H1 (cell line): ENCODE measurements at regions not wholly inside any gene's neighbourhood (a gene's known extent, or its start where the extent isn't known, plus 50 kb on each side); places are given as distances from the start of the nearest gene placed in this dataset.

Experiments used
- CTCF ChIA-PET: fragments of 300-600 bp; sonication (Branson Sonifier 250); formaldehyde crosslinking; loops from one replicate; lab custom pipeline; 2021; ENCODE audit not compliant: partially characterized antibody; lab: Charles Lee
- POLR2A ChIA-PET: fragments of 300-600 bp; sonication (Branson Sonifier 250); formaldehyde crosslinking; loops from one replicate; lab custom pipeline; 2021; ENCODE audit warnings: inconsistent platforms; ENCODE audit not compliant: partially characterized antibody; lab: Charles Lee
- DNase-seq, 2 experiments: peaks; one replicate each; pipeline versions ENCODE4 v3.0.0 to v3.0.0-alpha.2; 2010 to 2022; ENCODE audit warnings: low spot score in 2 of 2, low read depth in 1 of 2, mixed read lengths in 1 of 2
- FAIRE-seq: peaks from 2 replicates; lab custom pipeline; 2011; peaks lifted over from hg19 to GRCh38; lab: Jason Lieb, UNC
- H2AFZ ChIP-seq: 2 replicates; pipeline ENCODE4 v1.8.1; 2012; ENCODE audit warnings: low read length, inconsistent platforms
- H2AK5ac ChIP-seq: 2 replicates; pipeline ENCODE4 v1.6.1; 2013; ENCODE audit warnings: low read depth, low read length
- H2BK120ac ChIP-seq: replicated peaks from 2 replicates; pipeline ENCODE3; 2013; ENCODE audit warnings: low read depth, low read length, inconsistent platforms
- H2BK12ac ChIP-seq: 2 replicates; pipeline ENCODE4 v1.6.1; 2013; ENCODE audit warnings: low read depth, low read length
- H2BK15ac ChIP-seq: 2 replicates; pipeline ENCODE4 v1.6.1; 2013; ENCODE audit warnings: low read length
- H2BK20ac ChIP-seq: 2 replicates; pipeline ENCODE4 v1.6.1; 2013; ENCODE audit warnings: low read length
- H2BK5ac ChIP-seq: 2 replicates; pipeline ENCODE4 v1.6.1; 2013; ENCODE audit warnings: low read depth, low read length
- H3K14ac ChIP-seq: 2 replicates; pipeline ENCODE4 v1.6.1; 2013; ENCODE audit warnings: inconsistent platforms; ENCODE audit not compliant: insufficient read length
- H3K18ac ChIP-seq: 2 replicates; pipeline ENCODE4 v1.6.1; 2013; ENCODE audit warnings: low read length; ENCODE audit errors: extremely low read depth
- H3K23ac ChIP-seq: 2 replicates; pipeline ENCODE4 v1.6.1; 2013; ENCODE audit warnings: inconsistent platforms; ENCODE audit not compliant: insufficient read length
- H3K23me2 ChIP-seq: 2 replicates; pipeline ENCODE4 v1.6.1; 2013; ENCODE audit warnings: low read depth, low read length
- H3K27ac ChIP-seq: 2 replicates; pipeline ENCODE4 v1.6.1; 2011; ENCODE audit warnings: low read depth, low read length, inconsistent platforms
- H3K27me3 ChIP-seq, 4 experiments: replicated peaks in 1 of 4; 1 replicate in 1 of 4; 2 replicates in 3 of 4; pipeline versions ENCODE4 v1.6.1 to v1.8.1; 2011 to 2013; ENCODE audit warnings: low read length in 3 of 4, mild to moderate bottlenecking in 3 of 4, inconsistent platforms in 2 of 4, mixed read lengths in 2 of 4, moderate library complexity in 1 of 4; ENCODE audit not compliant: control insufficient read depth in 3 of 4, insufficient read depth in 3 of 4; ENCODE audit errors: extremely low read depth in 1 of 4
- H3K36me3 ChIP-seq, 4 experiments: 2 replicates each; pipeline versions ENCODE4 v1.6.1 to v1.8.1; 2011 to 2013; ENCODE audit warnings: mild to moderate bottlenecking in 4 of 4, low read length in 3 of 4, moderate library complexity in 2 of 4, control low read depth in 1 of 4, inconsistent platforms in 1 of 4; ENCODE audit not compliant: insufficient read depth in 4 of 4, control insufficient read depth in 2 of 4
- H3K4ac ChIP-seq: replicated peaks from 2 replicates; pipeline ENCODE3; 2013; ENCODE audit warnings: low read length, low read depth, mixed read lengths, inconsistent platforms; ENCODE audit not compliant: insufficient read length
- H3K4me1 ChIP-seq, 4 experiments: replicated peaks in 1 of 4; 1 replicate in 1 of 4; 2 replicates in 3 of 4; pipeline versions ENCODE4 v1.6.1 to v1.8.1; 2011 to 2013; ENCODE audit warnings: low read length in 3 of 4, inconsistent platforms in 2 of 4, mixed read lengths in 1 of 4; ENCODE audit not compliant: insufficient read depth in 4 of 4, control insufficient read depth in 3 of 4
- H3K4me2 ChIP-seq, 2 experiments: 2 replicates each; pipeline versions ENCODE4 v1.6.1 to v1.8.1; 2011 to 2013; ENCODE audit warnings: low read depth in 2 of 2, low read length in 2 of 2, control low read depth in 1 of 2, inconsistent platforms in 1 of 2, mild to moderate bottlenecking in 1 of 2; ENCODE audit not compliant: insufficient read depth in 1 of 2
- H3K4me3 ChIP-seq, 4 experiments: fragments of 200-600, 300-600 bp in 1 of 4; sonication (generic), shearing (Covaris generic), sonication (Bioruptor Twin) in 1 of 4; 2 replicates each; pipeline versions ENCODE4 v1.5.1 to v1.8.1; 2011 to 2016; ENCODE audit warnings: low read length in 4 of 4, low read depth in 3 of 4, control low read depth in 2 of 4, inconsistent platforms in 2 of 4, mild to moderate bottlenecking in 2 of 4, mixed read lengths in 1 of 4, moderate library complexity in 1 of 4; ENCODE audit not compliant: insufficient read depth in 2 of 4; ENCODE audit errors: extremely low read depth in 1 of 4
- H3K56ac ChIP-seq: replicated peaks from 2 replicates; pipeline ENCODE3; 2013; ENCODE audit warnings: low read depth, mild to moderate bottlenecking, mixed read lengths, low read length, inconsistent platforms; ENCODE audit not compliant: insufficient read length
- H3K79me1 ChIP-seq: 2 replicates; pipeline ENCODE4 v1.6.1; 2013; ENCODE audit warnings: low read depth, low read length, control low read depth
- H3K79me2 ChIP-seq, 2 experiments: 2 replicates each; pipeline versions ENCODE4 v1.6.1 to v1.8.1; 2012 to 2013; ENCODE audit warnings: low read length in 2 of 2, mild to moderate bottlenecking in 2 of 2, inconsistent platforms in 1 of 2; ENCODE audit not compliant: insufficient read depth in 2 of 2, control insufficient read depth in 1 of 2
- H3K9ac ChIP-seq, 4 experiments: replicated peaks in 1 of 4; 1 replicate in 1 of 4; 2 replicates in 3 of 4; pipeline versions ENCODE4 v1.6.1 to v1.8.1; 2011 to 2013; ENCODE audit warnings: low read depth in 3 of 4, low read length in 3 of 4, control low read depth in 2 of 4, mild to moderate bottlenecking in 2 of 4, moderate library complexity in 2 of 4, inconsistent platforms in 1 of 4; ENCODE audit errors: extremely low read depth in 1 of 4
- H3K9me3 ChIP-seq, 2 experiments: 2 replicates each; pipeline versions ENCODE4 v1.6.1 to v1.8.1; 2012 to 2013; ENCODE audit warnings: mild to moderate bottlenecking in 2 of 2, moderate library complexity in 2 of 2, control low read depth in 1 of 2, inconsistent platforms in 1 of 2, low read depth in 1 of 2, low read length in 1 of 2, mixed read lengths in 1 of 2; ENCODE audit not compliant: insufficient read depth in 2 of 2
- H4K20me1 ChIP-seq, 2 experiments: replicated peaks in 1 of 2; 2 replicates each; pipeline versions ENCODE3 to v1.8.1; 2011 to 2013; ENCODE audit warnings: inconsistent platforms in 2 of 2, low read length in 2 of 2, mild to moderate bottlenecking in 1 of 2; ENCODE audit not compliant: insufficient read depth in 2 of 2, control insufficient read depth in 1 of 2
- H4K5ac ChIP-seq: 2 replicates; pipeline ENCODE4 v1.6.1; 2013; ENCODE audit warnings: low read length, low read depth, mixed read lengths, inconsistent platforms; ENCODE audit not compliant: insufficient read length
- H4K8ac ChIP-seq: 2 replicates; pipeline ENCODE4 v1.8.0; 2013; ENCODE audit warnings: mild to moderate bottlenecking, moderate library complexity, low read length, inconsistent platforms; ENCODE audit not compliant: insufficient read depth; ENCODE audit errors: extremely low read depth
- H4K91ac ChIP-seq: replicated peaks from 2 replicates; pipeline ENCODE3; 2013; ENCODE audit warnings: low read length, mixed read lengths, inconsistent platforms; ENCODE audit not compliant: insufficient read length
- RAD21 ChIP-seq, 2 experiments: IDR thresholded peaks in 1 of 2; conservative IDR thresholded peaks in 1 of 2; 2 replicates each; pipeline ENCODE4 v1.6.1; 2011; ENCODE audit warnings: low read depth in 2 of 2, low read length in 2 of 2, improper control_type of control experiment in 1 of 2, inconsistent platforms in 1 of 2, mild to moderate bottlenecking in 1 of 2, moderate library complexity in 1 of 2
- SP1 ChIP-seq: IDR thresholded peaks from 2 replicates; pipeline ENCODE4 v1.6.1; 2011; ENCODE audit warnings: low read depth, low read length
- WGBS, 2 experiments: shearing (Covaris generic) in 1 of 2; methylation state at CpG; one replicate each; pipeline versions ENCODE4 v1.1.6 to v1.1.7; 2013 to 2015; ENCODE audit warnings: low lambda C conversion rate in 2 of 2, mixed read lengths in 2 of 2, inconsistent platforms in 1 of 2, low coverage in 1 of 2, missing lambda C conversion rate in 1 of 2; ENCODE audit not compliant: insufficient replicate concordance in 2 of 2, insufficient coverage in 1 of 2, insufficient read length in 1 of 2; ENCODE audit errors: extremely low coverage in 1 of 2, missing lambda C conversion rate in 1 of 2; 5-methylcytosine and 5-hydroxymethylcytosine counted together
- TF ChIP-seq, protein P1 (sequence below), 3 experiments: IDR thresholded peaks; 1 replicate in 2 of 3; 2 replicates in 1 of 3; pipeline versions ENCODE4 v1.5.1 to v1.6.1; 2011; ENCODE audit warnings: low read length in 3 of 3, mild to moderate bottlenecking in 3 of 3, inconsistent platforms in 2 of 3, low read depth in 1 of 3, moderate library complexity in 1 of 3; ENCODE audit not compliant: insufficient read depth in 1 of 3; ENCODE audit errors: control extremely low read depth in 1 of 3

DNA sequence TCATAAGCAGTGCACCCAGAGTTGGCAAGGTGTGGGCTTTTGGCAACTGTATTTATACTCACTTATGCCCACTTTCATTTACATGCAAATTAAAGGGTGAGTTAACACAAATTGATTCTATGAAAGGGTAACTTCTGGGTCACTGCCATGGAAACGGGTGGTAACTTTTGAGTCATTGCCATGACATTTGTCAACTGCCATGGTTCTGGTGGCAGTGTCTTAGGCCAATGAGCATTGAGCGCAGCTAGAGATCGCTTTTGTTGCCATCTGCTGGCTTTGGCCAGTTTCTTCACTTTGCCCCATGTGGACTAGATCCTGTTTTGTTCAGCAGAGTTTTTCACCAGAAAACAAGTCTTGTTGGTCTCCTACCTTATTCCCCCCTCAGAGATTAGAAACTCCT, 170.8 kb upstream of the NUDT6 start:
- Histone ChIP-seq H4K5ac (no peak overlapping the region), H3K56ac (no peak overlapping the region), H3K23me2 (no peaks in the 10 kb centered on the region), H2BK20ac (no peak overlapping the region), H4K8ac (no peak overlapping the region), H3K14ac (no peak overlapping the region), H2BK12ac (no peak overlapping the region), H2BK120ac (no peak overlapping the region), H3K79me1 (no peaks in the 10 kb centered on the region), H3K4me1 (no peaks in the 10 kb centered on the region), H4K91ac (no peak overlapping the region), H3K4ac (no peak overlapping the region), H3K36me3 (peaks cover 0 to 22% (median 4%) of the 10 kb centered on the region in 4 experiments; a peak in 4 of 8 replicates), H3K27ac (no peak overlapping the region), H4K20me1 (no peaks in the 10 kb centered on the region), H3K4me2 (no peak overlapping the region), H2AFZ (no peak overlapping the region), H3K18ac (no peak overlapping the region), H3K4me3 (no peak overlapping the region), H3K27me3 (no peaks in the 10 kb centered on the region), H3K79me2 (no peaks in the 10 kb centered on the region), H2BK15ac (no peak overlapping the region), H3K23ac (no peak overlapping the region), H3K9ac (no peak overlapping the region), H2AK5ac (no peak overlapping the region), H2BK5ac (no peak overlapping the region), H3K9me3 (no peaks in the 10 kb centered on the region)
- DNase-seq (no peak), FAIRE-seq (no peak)
- 93% methylated on average over 3 of the region's 3 CpGs; no CpG with 5 or more reads in 1 of the 2 experiments for WGBS, 2 experiments
- ChIA-PET POLR2A (no interaction called here), CTCF (interaction anchor here (0.9 to 1.6 kb wide), 3 partner anchors 8 to 491 kb away, joined by 3 to 6 read pairs (median 6); no protein-coding TSS in a partner anchor)
- TF ChIP-seq SP1: no peak
- peak in 1 of 2 experiments; percentile 35; a peak in 1 of 4 replicates for TF ChIP-seq RAD21 (IDR thresholded peaks at IDR 0.05 in 1 of 2, conservative IDR thresholded peaks at IDR 0.05 in 1 of 2; ENCODE audit: low read depth in 2 of 2, low read length in 2 of 2)
- TF ChIP-seq, protein P1, sequence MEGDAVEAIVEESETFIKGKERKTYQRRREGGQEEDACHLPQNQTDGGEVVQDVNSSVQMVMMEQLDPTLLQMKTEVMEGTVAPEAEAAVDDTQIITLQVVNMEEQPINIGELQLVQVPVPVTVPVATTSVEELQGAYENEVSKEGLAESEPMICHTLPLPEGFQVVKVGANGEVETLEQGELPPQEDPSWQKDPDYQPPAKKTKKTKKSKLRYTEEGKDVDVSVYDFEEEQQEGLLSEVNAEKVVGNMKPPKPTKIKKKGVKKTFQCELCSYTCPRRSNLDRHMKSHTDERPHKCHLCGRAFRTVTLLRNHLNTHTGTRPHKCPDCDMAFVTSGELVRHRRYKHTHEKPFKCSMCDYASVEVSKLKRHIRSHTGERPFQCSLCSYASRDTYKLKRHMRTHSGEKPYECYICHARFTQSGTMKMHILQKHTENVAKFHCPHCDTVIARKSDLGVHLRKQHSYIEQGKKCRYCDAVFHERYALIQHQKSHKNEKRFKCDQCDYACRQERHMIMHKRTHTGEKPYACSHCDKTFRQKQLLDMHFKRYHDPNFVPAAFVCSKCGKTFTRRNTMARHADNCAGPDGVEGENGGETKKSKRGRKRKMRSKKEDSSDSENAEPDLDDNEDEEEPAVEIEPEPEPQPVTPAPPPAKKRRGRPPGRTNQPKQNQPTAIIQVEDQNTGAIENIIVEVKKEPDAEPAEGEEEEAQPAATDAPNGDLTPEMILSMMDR (IDR thresholded peaks at IDR 0.05; ENCODE audit: control extremely low read depth in 1 of 3, insufficient read depth in 1 of 3, low read depth in 1 of 3, low read length in 3 of 3): peak in 1 of 3 experiments; percentile 33; a peak in 1 of 4 replicates
